ENCODE measurements at regions not wholly inside any gene's neighbourhood (a gene's known extent, or its start where the extent isn't known, plus 50 kb on each side); places are given as distances from the start of the nearest gene placed in this dataset.

DNA sequence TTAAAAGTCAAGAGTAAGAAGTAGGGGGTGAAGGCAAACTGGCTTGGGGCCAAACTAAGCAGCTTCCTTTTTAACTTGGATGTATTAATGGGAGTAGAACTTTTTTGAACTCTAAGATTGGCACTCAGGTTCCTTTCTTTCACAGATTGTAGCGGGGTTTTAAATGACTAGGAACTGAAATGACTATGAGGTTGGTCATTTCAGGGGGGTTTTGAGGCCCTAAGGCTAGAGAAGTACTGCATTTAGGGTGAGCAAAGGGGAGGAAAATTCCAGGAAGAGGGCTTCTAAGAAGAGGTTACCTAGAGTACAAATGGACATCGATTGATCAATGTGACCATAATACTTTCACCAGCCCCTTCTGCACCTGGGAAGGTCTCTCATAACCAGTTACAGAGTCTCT lies 381.8 kb downstream of the MLLT3 start:
- TF ChIP-seq, protein P1, sequence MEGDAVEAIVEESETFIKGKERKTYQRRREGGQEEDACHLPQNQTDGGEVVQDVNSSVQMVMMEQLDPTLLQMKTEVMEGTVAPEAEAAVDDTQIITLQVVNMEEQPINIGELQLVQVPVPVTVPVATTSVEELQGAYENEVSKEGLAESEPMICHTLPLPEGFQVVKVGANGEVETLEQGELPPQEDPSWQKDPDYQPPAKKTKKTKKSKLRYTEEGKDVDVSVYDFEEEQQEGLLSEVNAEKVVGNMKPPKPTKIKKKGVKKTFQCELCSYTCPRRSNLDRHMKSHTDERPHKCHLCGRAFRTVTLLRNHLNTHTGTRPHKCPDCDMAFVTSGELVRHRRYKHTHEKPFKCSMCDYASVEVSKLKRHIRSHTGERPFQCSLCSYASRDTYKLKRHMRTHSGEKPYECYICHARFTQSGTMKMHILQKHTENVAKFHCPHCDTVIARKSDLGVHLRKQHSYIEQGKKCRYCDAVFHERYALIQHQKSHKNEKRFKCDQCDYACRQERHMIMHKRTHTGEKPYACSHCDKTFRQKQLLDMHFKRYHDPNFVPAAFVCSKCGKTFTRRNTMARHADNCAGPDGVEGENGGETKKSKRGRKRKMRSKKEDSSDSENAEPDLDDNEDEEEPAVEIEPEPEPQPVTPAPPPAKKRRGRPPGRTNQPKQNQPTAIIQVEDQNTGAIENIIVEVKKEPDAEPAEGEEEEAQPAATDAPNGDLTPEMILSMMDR (IDR thresholded peaks at IDR 0.05; ENCODE audit: extremely low read depth in 1 of 2, insufficient read depth in 1 of 2, low read depth in 1 of 2, low read length in 2 of 2) = no peak
- TF ChIP-seq POLR2A (IDR thresholded peaks at IDR 0.05; ENCODE audit: low read depth, low read length) (no peak), POLR2AphosphoS5 (IDR thresholded peaks at IDR 0.05; ENCODE audit: insufficient read depth, low read depth, low read length) (no peak), EZH2 (IDR thresholded peaks at IDR 0.05; ENCODE audit: borderline replicate concordance, low read depth, low read length, severe bottlenecking) (no peak), FOS (IDR thresholded peaks at IDR 0.05; ENCODE audit: borderline replicate concordance, insufficient read depth, low read length) (no peak), MYC (IDR thresholded peaks at IDR 0.05; ENCODE audit: low read depth, low read length) (no peak), JUN (IDR thresholded peaks at IDR 0.05; ENCODE audit: borderline replicate concordance, insufficient read depth, insufficient read length, low read depth) (no peak)

Data from endothelial cell of umbilical vein (primary cell).